DOHH2 (cell line): ENCODE measurements at regions not wholly inside any gene's neighbourhood (a gene's known extent, or its start where the extent isn't known, plus 50 kb on each side); places are given as distances from the start of the nearest gene placed in this dataset.

ENCODE experiments used
- H3F3A ChIP-seq: fragments of 200-600 bp; sonication (generic), shearing (Covaris generic); 2 replicates; pipeline ENCODE4 v1.6.0; 2016; ENCODE audit warnings: antibody characterized with exemption, mild to moderate bottlenecking; ENCODE audit not compliant: control insufficient read depth, insufficient read depth
- H3K27ac ChIP-seq: fragments of 200-600 bp; sonication (generic); 2 replicates; pipeline ENCODE4 v1.5.1; 2014; ENCODE audit warnings: low read depth, mild to moderate bottlenecking, low read length, moderate library complexity
- H3K27me3 ChIP-seq: fragments of 200-600 bp; sonication (generic); 2 replicates; pipeline ENCODE4 v1.6.1; 2014; ENCODE audit warnings: mild to moderate bottlenecking, low read length, mixed read lengths; ENCODE audit not compliant: control insufficient read depth
- H3K36me3 ChIP-seq: fragments of 200-600 bp; sonication (generic); 2 replicates; pipeline ENCODE4 v1.6.1; 2014; ENCODE audit warnings: mild to moderate bottlenecking, low read length, moderate library complexity, mixed read lengths; ENCODE audit not compliant: control insufficient read depth
- H3K4me1 ChIP-seq: fragments of 200-600 bp; sonication (generic); 2 replicates; pipeline ENCODE4 v1.6.1; 2014; ENCODE audit warnings: mild to moderate bottlenecking, low read length, mixed read lengths; ENCODE audit not compliant: control insufficient read depth
- H3K4me2 ChIP-seq: fragments of 200-600 bp; sonication (generic); 2 replicates; pipeline ENCODE4 v1.6.0; 2014; ENCODE audit warnings: mild to moderate bottlenecking, low read length, moderate library complexity
- H3K4me3 ChIP-seq: fragments of 200-600 bp; sonication (generic); 2 replicates; pipeline ENCODE4 v1.5.1; 2014; ENCODE audit warnings: mild to moderate bottlenecking, low read length, mixed read lengths
- H3K79me2 ChIP-seq: fragments of 200-600 bp; sonication (generic); 2 replicates; pipeline ENCODE4 v1.6.1; 2014; ENCODE audit warnings: mild to moderate bottlenecking, low read length, mixed read lengths; ENCODE audit not compliant: control insufficient read depth
- H3K9me2 ChIP-seq: fragments of 200-600 bp; sonication (generic); replicated peaks from 2 replicates; pipeline ENCODE4 v1.6.1; 2014; ENCODE audit warnings: mild to moderate bottlenecking, low read length, mixed read lengths; ENCODE audit not compliant: control insufficient read depth
- H3K9me3 ChIP-seq: fragments of 200-600 bp; sonication (generic); 2 replicates; pipeline ENCODE4 v1.6.1; 2014; ENCODE audit warnings: antibody characterized with exemption, low read length, mixed read lengths; ENCODE audit not compliant: control insufficient read depth, insufficient read depth
- H4K20me1 ChIP-seq: fragments of 200-600 bp; sonication (generic); 2 replicates; pipeline ENCODE4 v1.6.0; 2014; ENCODE audit warnings: low read depth, mild to moderate bottlenecking, antibody characterized with exemption, low read length, moderate library complexity; ENCODE audit not compliant: control insufficient read depth, insufficient read depth
- CTCF ChIP-seq: fragments of 200-600 bp; sonication (generic); IDR thresholded peaks from one replicate; pipeline ENCODE4 v1.5.1; 2014; ENCODE audit warnings: antibody characterized with exemption, mild to moderate bottlenecking, low read depth, low read length; ENCODE audit not compliant: poor library complexity, severe bottlenecking
- EZH2phosphoT487 ChIP-seq: fragments of 200-600 bp; sonication (generic); IDR thresholded peaks from 2 replicates; pipeline ENCODE4 v1.6.1; 2017; ENCODE audit warnings: borderline replicate concordance, mild to moderate bottlenecking, antibody characterized with exemption, low read length, moderate library complexity, mixed read lengths

- H3F3A ChIP-seq: no peaks in the 10 kb centered on the region
Measured at GRCh38 chr4:31097999-31098398, 377.8 kb downstream of the PCDH7 start.

GRCh38 chr4:31100536-31100935 is 380.4 kb downstream of the PCDH7 start:
- Histone ChIP-seq H3K9me3 (no peaks in the 10 kb centered on the region; the same call in 1 of the 2 replicates), H3K79me2 (no peaks in the 10 kb centered on the region), H3K27ac (no peak overlapping the region), H3K4me2 (no peak overlapping the region), H3K9me2 (no peaks in the 10 kb centered on the region), H3K36me3 (no peaks in the 10 kb centered on the region), H3K4me1 (no peaks in the 10 kb centered on the region), H3K4me3 (no peak overlapping the region), H3F3A (no peaks in the 10 kb centered on the region), H3K27me3 (no peaks in the 10 kb centered on the region), H4K20me1 (no peaks in the 10 kb centered on the region)
- TF ChIP-seq EZH2phosphoT487: no peak
- no peak for TF ChIP-seq CTCF

More at GRCh38 chr4:31097999-31098398, 377.8 kb downstream of the PCDH7 start:
- no peaks in the 10 kb centered on the region for H3K27me3 ChIP-seq
- H3K36me3 ChIP-seq: no peaks in the 10 kb centered on the region
- TF ChIP-seq CTCF (no peak), EZH2phosphoT487 (no peak)
- no peaks in the 10 kb centered on the region for H3K79me2 ChIP-seq
- no peak overlapping the region for H3K27ac ChIP-seq
- no peaks in the 10 kb centered on the region for H3K9me2 ChIP-seq
- no peak overlapping the region for H3K4me3 ChIP-seq
- H3K4me2 ChIP-seq: no peak overlapping the region
- no peaks in the 10 kb centered on the region; the same call in 1 of the 2 replicates for H3K9me3 ChIP-seq
- no peaks in the 10 kb centered on the region for H4K20me1 ChIP-seq
- H3K4me1 ChIP-seq: no peaks in the 10 kb centered on the region

- Histone ChIP-seq H3K36me3 (no peaks in the 10 kb centered on the region), H3K4me2 (no peak overlapping the region), H3K9me3 (no peaks in the 10 kb centered on the region; the same call in 1 of the 2 replicates), H3K4me3 (no peak overlapping the region), H3K9me2 (no peaks in the 10 kb centered on the region), H3K79me2 (no peaks in the 10 kb centered on the region), H3K4me1 (no peaks in the 10 kb centered on the region), H3K27me3 (no peaks in the 10 kb centered on the region), H3K27ac (no peak overlapping the region), H4K20me1 (no peaks in the 10 kb centered on the region), H3F3A (no peaks in the 10 kb centered on the region)
- no peak for TF ChIP-seq EZH2phosphoT487
- no peak for TF ChIP-seq CTCF
Measured at GRCh38 chr4:31104043-31104442, 383.9 kb downstream of the PCDH7 start.

GRCh38 chr4:31104577-31104976 is 384.4 kb downstream of the PCDH7 start:
- no peaks in the 10 kb centered on the region for H3K79me2 ChIP-seq
- no peaks in the 10 kb centered on the region for H3K27me3 ChIP-seq
- no peak overlapping the region for H3K4me2 ChIP-seq
- H3K36me3 ChIP-seq: no peaks in the 10 kb centered on the region
- no peaks in the 10 kb centered on the region for H3F3A ChIP-seq
- no peaks in the 10 kb centered on the region for H3K9me2 ChIP-seq
- H3K9me3 ChIP-seq: no peaks in the 10 kb centered on the region
- no peak overlapping the region for H3K27ac ChIP-seq
- H3K4me1 ChIP-seq: no peaks in the 10 kb centered on the region
- H4K20me1 ChIP-seq: no peaks in the 10 kb centered on the region
- no peak overlapping the region for H3K4me3 ChIP-seq
- no peak for TF ChIP-seq EZH2phosphoT487
- TF ChIP-seq CTCF: no peak
